GM19023 (cell line): ENCODE measurements at regions not wholly inside any gene's neighbourhood (a gene's known extent, or its start where the extent isn't known, plus 50 kb on each side); places are given as distances from the start of the nearest gene placed in this dataset.
"Not testable (repeated sequence)": the region's sequence is repeated elsewhere in the genome, so short reads cannot be mapped to it uniquely, and the experiment has no call there.

Experiments used
- ATAC-seq: cut with Tn5 transposase; IDR thresholded peaks from one replicate; pipeline ENCODE4 v1.9.1; 2021; ENCODE audit warnings: mild to moderate bottlenecking, moderate library complexity; ENCODE audit not compliant: unreplicated experiment

- ATAC-seq, result no peak
Observed at GRCh38 chr10:34957531-34957930, 132.6 kb downstream of the CUL2 start.

- ATAC-seq, result no peak
Observed at GRCh38 chr10:34956756-34957155, 133.4 kb downstream of the CUL2 start.

GRCh38 chr10:34955391-34955790, 134.8 kb downstream of the CUL2 start:
- no peak for ATAC-seq

DNA sequence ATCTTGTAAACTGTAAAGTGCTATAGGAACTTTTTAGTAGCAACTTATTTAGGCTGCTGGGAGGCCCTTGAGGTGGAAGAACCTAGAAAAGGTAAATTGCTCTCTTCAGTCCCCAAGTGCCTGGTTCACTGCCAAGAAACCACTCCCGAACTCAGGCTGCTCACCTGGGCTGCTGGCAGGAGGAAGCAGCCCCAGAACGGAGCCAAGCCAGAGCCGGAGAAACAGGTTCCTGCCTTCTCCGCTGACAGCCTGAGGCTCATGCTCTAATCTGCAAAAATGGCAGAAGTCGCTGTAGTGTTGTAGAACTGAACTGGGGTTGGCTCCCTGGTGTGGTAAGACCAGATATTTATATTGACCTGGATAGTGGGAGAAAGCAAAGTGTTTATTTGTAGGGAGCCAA, 136.0 kb downstream of the CUL2 start:
- ATAC-seq, result no peak

DNA sequence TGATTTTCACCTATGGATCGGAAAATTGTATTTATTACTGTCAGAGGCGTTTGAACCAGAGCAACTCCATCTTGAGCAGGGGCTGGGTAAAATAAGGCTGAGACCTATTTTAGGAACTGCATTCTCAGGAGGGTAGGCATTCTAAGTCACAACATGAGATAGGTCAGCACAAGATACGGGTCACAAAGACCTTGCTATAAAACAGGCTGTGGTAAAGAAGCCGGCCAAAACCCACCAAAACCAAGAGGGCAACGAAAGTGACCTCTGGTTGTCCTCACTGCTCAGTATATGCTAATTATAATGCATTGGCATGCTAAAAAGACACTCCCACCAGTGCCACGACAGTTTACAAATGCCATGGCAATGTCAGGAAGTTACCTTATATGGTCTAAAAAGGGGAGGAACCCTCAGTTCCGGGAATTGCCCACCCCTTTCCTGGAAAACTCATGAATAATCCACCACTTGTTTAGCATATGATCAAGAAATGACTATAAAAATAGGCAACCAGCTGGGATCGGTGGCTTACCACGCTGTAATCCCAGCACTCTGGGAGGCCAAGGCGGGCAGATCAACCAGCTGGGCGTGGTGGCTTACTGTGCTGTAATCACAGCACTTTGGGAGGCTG, 136.3 kb upstream of the PARD3 start:
- not testable (repeated sequence) for ATAC-seq

DNA sequence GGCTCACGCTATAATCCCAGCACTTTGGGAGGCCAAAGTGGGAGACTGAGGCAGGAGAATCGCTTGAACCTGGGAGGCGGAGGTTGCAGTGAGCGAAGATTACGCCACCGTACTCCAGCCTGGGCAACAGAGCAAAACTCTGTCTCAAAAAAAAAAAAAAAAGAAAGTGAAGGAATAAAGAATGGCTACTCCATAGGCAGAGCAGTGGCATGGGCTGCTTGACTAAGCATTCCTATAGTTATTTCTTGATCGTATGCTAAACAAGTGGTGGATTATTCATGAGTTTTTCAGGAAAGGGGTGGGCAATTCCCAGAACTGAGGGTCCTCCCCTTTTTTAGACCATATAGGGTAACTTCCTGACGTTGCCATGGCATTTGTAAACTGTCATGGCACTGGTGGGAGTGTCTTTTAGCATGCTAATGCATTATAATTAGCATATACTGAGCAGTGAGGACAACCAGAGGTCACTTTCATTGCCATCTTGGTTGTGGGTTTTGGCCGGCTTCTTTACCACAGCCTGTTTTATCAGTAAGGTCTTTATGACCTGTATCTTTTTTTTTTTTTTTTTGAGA, 130.9 kb upstream of the PARD3 start:
- ATAC-seq, result not testable (repeated sequence)

DNA sequence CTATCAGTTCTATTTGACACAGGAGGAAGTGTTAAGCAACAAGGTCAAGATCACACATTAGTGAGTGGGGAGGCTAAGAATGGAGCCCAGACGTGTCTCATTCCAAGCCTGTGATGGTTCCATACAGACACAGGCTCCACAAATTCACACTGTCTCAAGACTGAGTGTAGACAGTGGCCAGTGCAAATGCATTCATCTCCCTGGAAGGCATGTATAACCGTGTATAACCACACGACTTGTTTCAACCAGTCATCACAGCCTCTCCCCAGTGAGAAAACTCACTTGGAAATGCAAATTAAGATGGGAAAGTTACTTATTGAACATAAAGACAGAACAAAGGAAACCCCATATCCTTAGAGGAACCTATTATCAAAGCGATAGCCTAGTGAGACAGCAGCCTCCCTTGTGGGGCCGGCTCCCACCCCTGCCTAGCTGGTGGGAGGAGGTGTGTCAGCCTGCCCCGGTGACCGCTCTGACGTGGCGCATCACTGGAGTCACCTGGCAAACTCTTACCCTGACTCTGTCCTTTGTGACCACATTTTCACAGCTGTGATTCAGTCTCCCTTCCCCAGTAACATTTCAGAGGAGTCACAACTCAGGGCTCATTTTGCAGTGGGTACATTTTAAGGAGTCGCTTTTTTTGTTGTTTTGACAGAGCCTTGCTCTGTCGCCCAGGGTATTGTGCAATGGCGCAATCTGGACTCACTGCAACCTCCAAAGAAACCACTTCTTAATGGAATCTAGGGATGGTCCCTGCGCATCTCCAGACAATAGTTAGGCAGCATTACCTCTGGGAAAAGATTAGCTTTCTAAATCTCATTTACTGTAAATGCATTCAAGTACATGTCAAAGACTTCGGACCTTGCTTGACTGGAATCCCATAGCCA, 126.6 kb upstream of the PARD3 start:
- peak; percentile 58 for ATAC-seq

- ATAC-seq, result no peak
Observed at GRCh38 chr10:34940436-34940835, 125.3 kb upstream of the PARD3 start.

- ATAC-seq, result no peak
Observed at GRCh38 chr10:34938399-34938670, 123.2 kb upstream of the PARD3 start.

- ATAC-seq, result not testable (repeated sequence)
Observed at GRCh38 chr10:34937643-34938398, 122.7 kb upstream of the PARD3 start.

DNA sequence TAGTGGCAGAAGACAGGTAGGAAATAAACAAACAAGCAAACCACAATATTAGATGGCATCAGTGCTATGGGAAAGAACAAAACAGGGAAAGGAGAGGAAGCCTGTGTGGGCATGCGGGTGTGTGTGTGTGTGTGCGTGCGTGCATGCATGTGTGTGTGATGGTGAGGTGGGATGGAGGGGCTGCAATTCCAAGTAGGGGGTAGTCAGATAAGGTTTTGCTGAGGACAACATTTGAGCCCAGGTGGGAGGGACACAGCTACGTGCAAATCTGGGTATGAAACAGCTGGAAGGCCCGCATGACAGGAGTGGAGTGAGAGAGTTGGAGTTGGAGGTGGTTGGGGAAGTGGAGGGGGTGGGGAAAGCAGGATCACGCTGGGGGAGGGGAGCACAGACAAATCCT, 121.0 kb upstream of the PARD3 start:
- no peak for ATAC-seq

DNA sequence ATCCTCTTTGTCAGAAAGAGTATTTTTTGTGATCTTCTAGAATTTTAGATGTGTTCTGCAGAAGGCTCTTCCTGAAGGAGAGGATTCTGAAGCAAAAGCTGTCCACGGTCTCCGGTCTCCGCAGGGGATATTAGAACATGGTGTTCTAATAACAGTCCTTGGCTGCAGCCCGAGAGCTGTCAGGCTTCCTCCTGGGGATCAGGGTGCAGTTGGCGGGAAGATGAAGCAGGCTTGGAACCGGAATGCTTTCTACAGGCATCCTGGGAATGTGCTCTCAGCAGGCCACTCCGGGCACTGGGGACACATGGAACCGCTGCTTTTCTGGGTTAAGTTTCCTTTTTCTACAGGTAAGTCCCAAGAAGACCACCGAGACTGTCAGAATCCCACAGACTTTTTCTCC, 118.6 kb upstream of the PARD3 start:
- no peak for ATAC-seq

DNA sequence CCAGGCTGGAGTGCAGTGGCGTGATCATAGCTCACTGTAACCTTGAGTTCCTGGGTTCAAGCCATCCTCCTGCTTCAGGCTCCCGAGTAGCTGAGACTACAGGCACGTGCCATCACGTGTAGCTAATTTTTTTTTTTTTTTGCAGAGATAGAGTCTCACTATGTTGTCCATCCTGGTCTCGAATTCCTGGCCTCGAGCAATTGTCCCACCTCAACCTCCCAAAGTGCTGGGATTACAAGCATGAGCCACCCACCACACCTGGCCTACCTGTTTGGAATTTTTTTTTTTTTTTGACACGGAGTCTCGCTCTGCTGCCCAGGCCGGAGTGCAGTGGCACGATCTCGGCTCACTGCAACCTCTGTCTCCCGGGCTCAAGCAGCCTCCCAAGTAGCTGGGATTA, 117.1 kb upstream of the PARD3 start:
- no peak for ATAC-seq

DNA sequence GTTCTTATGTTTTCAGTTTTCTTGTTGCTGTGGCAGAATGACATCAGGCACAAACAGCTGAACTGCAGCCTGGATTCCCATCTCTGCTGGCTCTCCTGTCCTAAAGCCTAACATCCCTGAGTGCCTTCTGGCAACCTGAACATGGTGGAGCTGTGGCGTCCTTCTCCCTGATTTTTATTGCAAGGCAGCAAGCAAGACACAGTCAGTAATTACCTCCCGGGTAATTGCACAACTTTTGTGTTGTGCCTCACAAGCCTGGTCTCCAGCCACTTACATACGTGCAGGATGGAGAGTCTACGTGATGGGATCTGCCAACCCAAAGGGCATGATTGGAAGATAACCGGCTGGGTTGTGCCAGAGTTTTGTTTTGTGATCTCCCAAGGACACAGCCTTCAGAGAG, 116.1 kb upstream of the PARD3 start:
- no peak for ATAC-seq

GRCh38 chr10:34922138-34922537, 107.0 kb upstream of the PARD3 start:
- ATAC-seq, result no peak

GRCh38 chr10:34920578-34920977, 105.5 kb upstream of the PARD3 start:
- ATAC-seq, result no peak

- no peak for ATAC-seq
Observed at GRCh38 chr10:34918776-34919315, 103.8 kb upstream of the PARD3 start.

DNA sequence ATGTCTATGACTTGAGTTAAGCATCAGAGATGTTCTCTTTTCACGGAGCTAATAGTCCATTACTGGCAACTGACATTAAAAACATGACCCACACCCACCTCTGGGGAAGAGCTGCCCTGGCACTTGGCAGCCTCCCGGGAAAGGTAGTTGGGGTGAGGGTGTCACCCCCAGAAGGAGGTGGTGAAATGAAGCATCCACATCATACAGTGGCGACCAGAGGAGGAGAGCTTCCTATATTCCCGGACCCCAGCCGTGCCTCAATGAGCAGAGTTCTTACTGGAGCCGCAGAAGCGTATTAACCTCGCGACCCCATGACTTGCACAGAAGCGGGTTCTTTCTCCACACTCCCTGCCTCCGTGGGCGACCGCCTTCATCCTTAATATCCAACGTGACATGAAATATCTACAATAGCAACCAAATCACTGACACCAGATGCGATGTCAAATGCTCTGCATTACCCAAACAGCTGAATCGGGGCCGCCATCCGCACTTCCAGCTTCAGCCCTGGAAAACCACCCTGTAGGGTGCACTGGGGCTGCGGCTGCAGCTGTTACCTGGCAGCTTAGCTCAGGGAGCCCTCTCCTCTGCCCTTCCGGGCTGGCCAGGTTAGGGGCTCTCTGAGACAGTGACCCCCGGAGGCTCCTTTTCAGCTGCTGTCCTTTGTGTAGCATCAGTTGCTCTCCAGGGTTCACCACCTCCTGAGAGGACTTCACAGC, 103.1 kb upstream of the PARD3 start:
- no peak for ATAC-seq

- ATAC-seq, result no peak
Observed at GRCh38 chr10:34916314-34916713, 101.2 kb upstream of the PARD3 start.

DNA sequence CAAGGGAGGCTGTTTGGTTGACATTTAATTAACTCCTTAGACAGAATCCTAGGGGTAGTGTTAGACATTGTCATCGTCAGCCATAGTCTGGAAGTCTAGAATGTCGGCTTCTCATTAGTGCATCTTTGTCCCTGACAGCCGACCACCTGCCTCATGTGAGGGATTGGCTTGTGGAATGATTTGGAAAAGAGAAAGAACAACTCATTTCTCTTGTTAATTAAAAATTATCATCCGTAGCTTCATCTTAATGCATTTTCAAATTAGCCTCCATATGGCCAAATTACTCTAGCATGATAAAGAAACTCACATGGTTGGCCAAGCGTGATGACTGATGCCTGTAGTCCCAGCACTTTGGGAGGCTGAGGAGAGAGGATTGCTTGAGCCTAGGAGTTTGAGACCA, 97.7 kb upstream of the PARD3 start:
- ATAC-seq, result no peak
